Loucy (cell line): ENCODE measurements at regions not wholly inside any gene's neighbourhood (a gene's known extent, or its start where the extent isn't known, plus 50 kb on each side); places are given as distances from the start of the nearest gene placed in this dataset.
"Not testable (repeated sequence)": the region's sequence is repeated elsewhere in the genome, so short reads cannot be mapped to it uniquely, and the experiment has no call there.

ENCODE experiments used
- H2AFZ ChIP-seq: fragments of 200-600 bp; sonication (generic); 2 replicates; pipeline ENCODE4 v1.6.0; 2016; ENCODE audit warnings: antibody characterized with exemption, mild to moderate bottlenecking, low read length, moderate library complexity
- H3F3A ChIP-seq: fragments of 200-600 bp; 2 replicates; pipeline ENCODE4 v1.6.0; 2016; ENCODE audit warnings: antibody characterized with exemption, low read depth, mild to moderate bottlenecking
- H3K27me3 ChIP-seq: fragments of 200-600 bp; sonication (generic); 2 replicates; pipeline ENCODE4 v1.6.1; 2014; ENCODE audit warnings: low read length, mild to moderate bottlenecking; ENCODE audit not compliant: insufficient read depth, poor library complexity, severe bottlenecking
- H3K36me3 ChIP-seq: fragments of 200-600 bp; sonication (generic); 2 replicates; pipeline ENCODE4 v1.6.1; 2016; ENCODE audit warnings: low read length; ENCODE audit not compliant: insufficient read depth
- H3K4me1 ChIP-seq: fragments of 200-600 bp; sonication (generic); 2 replicates; pipeline ENCODE4 v1.5.1; 2014; ENCODE audit warnings: low read length, mild to moderate bottlenecking; ENCODE audit not compliant: insufficient read depth, poor library complexity, severe bottlenecking
- H3K4me2 ChIP-seq: fragments of 200-600 bp; sonication (generic); 2 replicates; pipeline ENCODE4 v1.6.0; 2014; ENCODE audit warnings: antibody characterized with exemption, low read length, low read depth, mild to moderate bottlenecking; ENCODE audit not compliant: poor library complexity, severe bottlenecking
- H3K4me3 ChIP-seq: fragments of 200-600 bp; sonication (generic); 2 replicates; pipeline ENCODE4 v1.5.1; 2014; ENCODE audit warnings: low read length, mild to moderate bottlenecking, mixed read lengths; ENCODE audit not compliant: poor library complexity, severe bottlenecking
- H3K79me2 ChIP-seq: fragments of 200-600 bp; sonication (generic); 2 replicates; pipeline ENCODE4 v1.6.1; 2014; ENCODE audit warnings: low read length; ENCODE audit not compliant: insufficient read depth
- H3K9ac ChIP-seq: fragments of 200-600 bp; sonication (generic); 2 replicates; pipeline ENCODE4 v1.6.0; 2014; ENCODE audit warnings: mild to moderate bottlenecking, low read depth, low read length, moderate library complexity; ENCODE audit not compliant: poor library complexity, severe bottlenecking
- H3K9me2 ChIP-seq: fragments of 200-600 bp; sonication (generic); replicated peaks from 2 replicates; pipeline ENCODE4 v1.6.1; 2016; ENCODE audit warnings: low read depth, low read length, mixed read lengths
- H3K9me3 ChIP-seq: fragments of 200-600 bp; sonication (generic); 2 replicates; pipeline ENCODE4 v1.6.1; 2014; ENCODE audit warnings: mild to moderate bottlenecking, antibody characterized with exemption, low read length, low read depth; ENCODE audit not compliant: insufficient read depth
- H4K20me1 ChIP-seq: fragments of 200-600 bp; sonication (generic); 2 replicates; pipeline ENCODE4 v1.6.0; 2014; ENCODE audit warnings: antibody characterized with exemption, low read length, mild to moderate bottlenecking; ENCODE audit not compliant: insufficient read depth, poor library complexity, severe bottlenecking
- CTCF ChIP-seq: fragments of 200-600 bp; sonication (generic); conservative IDR thresholded peaks from 2 replicates; pipeline ENCODE4 v1.5.1; 2014; ENCODE audit warnings: mild to moderate bottlenecking, antibody characterized with exemption, low read length
- EZH2phosphoT487 ChIP-seq: fragments of 200-600 bp; IDR thresholded peaks from 2 replicates; pipeline ENCODE4 v1.6.1; 2018; ENCODE audit warnings: antibody characterized with exemption, mild to moderate bottlenecking, moderate library complexity, borderline replicate concordance

DNA sequence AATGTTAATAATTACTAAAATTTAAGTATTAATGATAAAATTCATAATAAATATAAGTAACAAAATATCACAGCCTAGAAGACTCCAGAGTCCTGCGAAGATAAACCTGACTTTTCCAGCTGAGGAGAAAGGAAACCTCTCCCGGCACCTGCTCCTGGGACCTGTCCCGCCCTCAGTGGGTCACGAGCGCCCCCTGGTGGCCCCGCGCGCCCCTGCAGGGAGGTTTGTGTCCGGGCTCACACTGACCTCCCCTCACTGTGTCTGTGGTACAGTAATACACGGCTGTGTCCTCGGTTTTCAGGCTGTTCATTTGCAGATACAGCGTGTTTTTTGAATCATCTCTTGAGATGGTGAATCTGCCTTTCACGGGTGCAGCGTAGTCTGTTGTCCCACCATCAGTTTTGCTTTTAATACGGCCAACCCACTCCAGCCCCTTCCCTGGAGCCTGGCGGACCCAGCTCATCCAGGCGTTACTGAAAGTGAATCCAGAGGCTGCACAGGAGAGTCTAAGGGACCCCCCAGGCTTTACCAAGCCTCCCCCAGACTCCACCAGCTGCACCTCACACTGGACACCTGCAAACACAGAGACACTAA is 627.1 kb downstream of the TMEM121 start:
- Histone ChIP-seq H2AFZ (0 out of 2 replicates have a peak overlapping the region, but pooled peaks have one; percentile 36), H3K4me2 (peak overlapping the region; percentile 27)
- H3K9me3 ChIP-seq, result not testable (repeated sequence)

DNA sequence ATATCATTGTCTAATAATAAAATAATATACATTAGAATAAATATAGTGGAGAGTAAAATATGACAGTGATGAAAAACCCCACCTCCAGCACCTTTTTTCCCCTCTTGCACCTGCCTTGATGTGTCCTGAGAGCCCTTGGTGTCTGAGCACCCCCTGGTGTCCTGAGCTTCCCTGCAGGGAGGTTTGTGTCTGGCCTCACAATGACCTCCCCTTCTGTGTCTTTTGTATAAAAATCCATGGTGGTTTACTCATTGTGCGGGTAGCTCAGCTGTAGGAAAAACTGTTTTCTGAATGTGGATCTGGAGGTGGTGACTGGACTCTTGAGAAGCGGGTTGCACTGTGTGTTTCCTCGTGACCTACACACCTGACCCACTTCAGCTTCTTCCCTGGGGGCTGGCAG is 636.9 kb downstream of the TMEM121 start:
- no peaks in the 10 kb centered on the region for H3K9me3 ChIP-seq
- H3F3A ChIP-seq, result no peaks in the 10 kb centered on the region
- no peak overlapping the region for H2AFZ ChIP-seq
- peaks cover 4% of the 10 kb centered on the region for H3K4me1 ChIP-seq
- H3K4me3 ChIP-seq, result no peak overlapping the region
- no peaks in the 10 kb centered on the region for H4K20me1 ChIP-seq
- no peaks in the 10 kb centered on the region for H3K27me3 ChIP-seq
- no peak overlapping the region for H3K9ac ChIP-seq
- no peaks in the 10 kb centered on the region for H3K36me3 ChIP-seq
- H3K9me2 ChIP-seq, result no peaks in the 10 kb centered on the region
- TF ChIP-seq CTCF, result 0 out of 2 replicates have a peak, but pooled peaks have one; percentile 16
- TF ChIP-seq EZH2phosphoT487, result no peak
- no peak overlapping the region for H3K4me2 ChIP-seq
- H3K79me2 ChIP-seq, result no peaks in the 10 kb centered on the region

More for the DNA sequence above, 627.1 kb downstream of the TMEM121 start:
- not testable (repeated sequence) for H3K9ac ChIP-seq, H3K36me3 ChIP-seq, H3K9me2 ChIP-seq, H4K20me1 ChIP-seq, H3K27me3 ChIP-seq, H3F3A ChIP-seq, H3K4me3 ChIP-seq, H3K4me1 ChIP-seq, H3K79me2 ChIP-seq
- TF ChIP-seq CTCF, result peak; percentile 52

GRCh38 chr14:106163812-106164211 is 637.4 kb downstream of the TMEM121 start:
- not testable (repeated sequence) for H3K4me1 ChIP-seq, H3K9ac ChIP-seq, H3K27me3 ChIP-seq, H3K36me3 ChIP-seq, H3K4me2 ChIP-seq, H3K9me3 ChIP-seq, H2AFZ ChIP-seq, H3K4me3 ChIP-seq, H3F3A ChIP-seq, H3K79me2 ChIP-seq, H4K20me1 ChIP-seq, H3K9me2 ChIP-seq

- no peaks in the 10 kb centered on the region for H3K9me3 ChIP-seq
- H3K4me1 ChIP-seq, result peaks cover 4% of the 10 kb centered on the region
- TF ChIP-seq EZH2phosphoT487 (no peak), CTCF (no peak)
These were observed 639.8 kb downstream of the TMEM121 start for GRCh38 chr14:106166232-106166631.

More at GRCh38 chr14:106166232-106166631, 639.8 kb downstream of the TMEM121 start:
- no peaks in the 10 kb centered on the region for H4K20me1 ChIP-seq
- H3K9ac ChIP-seq, result no peak overlapping the region
- H3K4me2 ChIP-seq, result no peak overlapping the region
- no peaks in the 10 kb centered on the region for H3K36me3 ChIP-seq
- H3K27me3 ChIP-seq, result no peaks in the 10 kb centered on the region
- H3F3A ChIP-seq, result no peaks in the 10 kb centered on the region
- H3K79me2 ChIP-seq, result no peaks in the 10 kb centered on the region
- no peak overlapping the region for H2AFZ ChIP-seq
- H3K4me3 ChIP-seq, result no peak overlapping the region
- no peaks in the 10 kb centered on the region for H3K9me2 ChIP-seq
